HepG2 (cell line): ENCODE measurements at regions not wholly inside any gene's neighbourhood (a gene's known extent, or its start where the extent isn't known, plus 50 kb on each side); places are given as distances from the start of the nearest gene placed in this dataset.

Experiments
- AHDC1 ChIP-seq: sonication (generic); formaldehyde crosslinking; IDR thresholded peaks from 2 replicates; pipeline ENCODE4 v1.5.1; 2020; ENCODE audit warnings: mild to moderate bottlenecking, missing genetic modification reagents, borderline replicate concordance
- MBD4 ChIP-seq: IDR thresholded peaks from 2 replicates; pipeline ENCODE4 v1.6.1; 2012; ENCODE audit warnings: low read length, inconsistent platforms, borderline replicate concordance
- MED8 ChIP-seq: sonication (generic); formaldehyde crosslinking; IDR thresholded peaks from 2 replicates; pipeline ENCODE4 v1.8.1; 2023; ENCODE audit warnings: mild to moderate bottlenecking, missing genetic modification reagents; ENCODE audit not compliant: insufficient replicate concordance
- RFX3 ChIP-seq: IDR thresholded peaks from 2 replicates; pipeline ENCODE4 v1.6.1; 2016; ENCODE audit warnings: missing biosample characterization, missing genetic modification reagents
- SNAPC4 ChIP-seq: sonication (generic); formaldehyde crosslinking; IDR thresholded peaks from 2 replicates; pipeline ENCODE4 v1.4.0; 2020; ENCODE audit warnings: mild to moderate bottlenecking, missing genetic modification reagents
- SOX6 ChIP-seq, 2 experiments: fragments of 450-650 bp in 1 of 2; sonication (generic) in 1 of 2; formaldehyde crosslinking in 1 of 2; IDR thresholded peaks; 2 replicates each; pipeline versions ENCODE4 v1.4.0 to v1.6.1; 2017 to 2020; ENCODE audit warnings: antibody characterized with exemption in 1 of 2, mild to moderate bottlenecking in 1 of 2, missing genetic modification reagents in 1 of 2
- TBX3 ChIP-seq: fragments of 450-650 bp; IDR thresholded peaks from 2 replicates; pipeline ENCODE4 v1.6.1; 2017; ENCODE audit warnings: antibody characterized with exemption, mild to moderate bottlenecking, inconsistent platforms, borderline replicate concordance
- ZNF101 ChIP-seq: sonication (generic); formaldehyde crosslinking; IDR thresholded peaks from 2 replicates; pipeline ENCODE4 v1.4.0; 2020; ENCODE audit warnings: mild to moderate bottlenecking, low read depth, missing genetic modification reagents, borderline replicate concordance
- ZNF136 ChIP-seq: sonication (generic); formaldehyde crosslinking; IDR thresholded peaks from 2 replicates; pipeline ENCODE4 v1.8.1; 2022; ENCODE audit warnings: low read depth, mild to moderate bottlenecking, moderate library complexity, missing genetic modification reagents
- ZNF687 ChIP-seq: sonication (generic); formaldehyde crosslinking; IDR thresholded peaks from 2 replicates; pipeline ENCODE4 v1.5.1; 2020; ENCODE audit warnings: mild to moderate bottlenecking, missing genetic modification reagents, moderate library complexity
- ZNF790 ChIP-seq: sonication (generic); formaldehyde crosslinking; IDR thresholded peaks from 2 replicates; pipeline ENCODE4 v1.8.0; 2022; ENCODE audit warnings: missing genetic modification reagents, mild to moderate bottlenecking, borderline replicate concordance
- ZNF83 ChIP-seq: sonication (generic); formaldehyde crosslinking; IDR thresholded peaks from 2 replicates; pipeline ENCODE4 v1.4.0; 2020; ENCODE audit warnings: missing genetic modification reagents, mild to moderate bottlenecking, borderline replicate concordance

GRCh38 chr2:242088471-242089212, 219.1 kb downstream of the RTP5 start (continued):
- TF ChIP-seq SNAPC4 (CRISPR knock-in tag) (peak; percentile 33; the same call in 1 of the 2 replicates), AHDC1 (CRISPR knock-in tag) (peak; percentile 32; the same call in 1 of the 2 replicates), ZNF83 (CRISPR knock-in tag) (0 out of 2 replicates have a peak, but pooled peaks have one; percentile 38), ZNF136 (CRISPR knock-in tag) (0 out of 2 replicates have a peak, but pooled peaks have one; percentile 75), ZNF790 (CRISPR knock-in tag) (0 out of 2 replicates have a peak, but pooled peaks have one; percentile 29), MED8 (CRISPR knock-in tag) (peak; percentile 41), ZNF101 (CRISPR knock-in tag) (no peak), TBX3 (0 out of 2 replicates have a peak, but pooled peaks have one; percentile 15), ZNF687 (CRISPR knock-in tag) (peak; percentile 86), MBD4 (no peak), SOX6 (IDR thresholded peaks at IDR 0.05) (no peak), SOX6 (CRISPR knock-in tag; IDR thresholded peaks at IDR 0.05) (peak; percentile 52), RFX3 (no peak)
